K562 (cell line): ENCODE measurements at regions not wholly inside any gene's neighbourhood (a gene's known extent, or its start where the extent isn't known, plus 50 kb on each side); places are given as distances from the start of the nearest gene placed in this dataset.

ENCODE experiments used
- DPF2 ChIP-seq: fragments of 450-650 bp; IDR thresholded peaks from 2 replicates; pipeline ENCODE4 v1.6.1; 2016
- NFIC ChIP-seq: fragments of 450-650 bp; IDR thresholded peaks from 2 replicates; pipeline ENCODE4 v1.6.1; 2017; ENCODE audit warnings: mild to moderate bottlenecking, inconsistent platforms
- PCBP1 ChIP-seq: fragments of 200-400 bp; formaldehyde crosslinking; IDR thresholded peaks from 2 replicates; pipeline ENCODE4 v1.6.1; 2018; ENCODE audit warnings: mild to moderate bottlenecking, low read depth, low read length; ENCODE audit not compliant: poor library complexity, severe bottlenecking
- PML ChIP-seq: IDR thresholded peaks from 2 replicates; pipeline ENCODE4 v1.6.1; 2012; ENCODE audit warnings: low read length, inconsistent platforms
- POLR2A ChIP-seq: fragments of 450-650 bp; conservative IDR thresholded peaks from 2 replicates; pipeline ENCODE4 v1.6.1; 2016
- SRSF1 ChIP-seq: fragments of 200-400 bp; formaldehyde crosslinking; IDR thresholded peaks from 2 replicates; pipeline ENCODE4 v1.6.1; 2017; ENCODE audit warnings: mild to moderate bottlenecking, low read depth, low read length, moderate library complexity
- ZC3H4 ChIP-seq: sonication (generic); formaldehyde crosslinking; IDR thresholded peaks from 2 replicates; pipeline ENCODE4 v1.9.0; 2021; ENCODE audit warnings: missing genetic modification reagents, borderline replicate concordance
- ZNF780A ChIP-seq: fragments of 250-450 bp; sonication (Bioruptor Pico); IDR thresholded peaks from 2 replicates; pipeline ENCODE4 v1.5.0; 2021; ENCODE audit warnings: mild to moderate bottlenecking
- TF ChIP-seq, protein P1 (sequence below): fragments of 250-450 bp; sonication (Bioruptor Pico); IDR thresholded peaks from 2 replicates; pipeline ENCODE4 v1.6.1; 2021; ENCODE audit warnings: mild to moderate bottlenecking
- TF ChIP-seq, protein P2 (sequence below): sonication (generic); formaldehyde crosslinking; IDR thresholded peaks from 2 replicates; pipeline ENCODE4 v1.8.0; 2023; ENCODE audit warnings: mild to moderate bottlenecking, missing genetic modification reagents

DNA sequence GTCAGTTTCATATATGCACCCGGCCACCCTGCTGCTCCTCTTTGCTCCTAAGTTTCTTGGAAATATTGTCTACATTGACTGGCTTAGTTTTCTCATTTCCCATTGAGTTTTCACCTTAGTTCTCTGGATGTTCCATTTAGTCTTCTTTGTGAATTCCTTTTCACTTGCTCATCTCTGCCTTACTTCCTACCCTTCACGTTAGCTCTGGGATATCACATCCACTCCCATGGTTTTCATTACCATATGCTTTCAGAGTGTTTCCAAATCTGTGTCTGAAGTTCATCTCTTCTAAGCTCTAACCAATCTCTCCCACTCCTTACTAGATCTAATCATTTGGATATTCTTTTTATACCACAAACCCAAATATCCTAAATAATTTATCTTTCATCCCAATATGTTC is 226.4 kb downstream of the FAM76B start:
- TF ChIP-seq NFIC (no peak), ZC3H4 (CRISPR knock-in tag) (no peak), ZNF780A (CRISPR knock-in tag) (no peak), SRSF1 (no peak), DPF2 (no peak), PML (no peak), PCBP1 (no peak), POLR2A (no peak)
- TF ChIP-seq, protein P1, sequence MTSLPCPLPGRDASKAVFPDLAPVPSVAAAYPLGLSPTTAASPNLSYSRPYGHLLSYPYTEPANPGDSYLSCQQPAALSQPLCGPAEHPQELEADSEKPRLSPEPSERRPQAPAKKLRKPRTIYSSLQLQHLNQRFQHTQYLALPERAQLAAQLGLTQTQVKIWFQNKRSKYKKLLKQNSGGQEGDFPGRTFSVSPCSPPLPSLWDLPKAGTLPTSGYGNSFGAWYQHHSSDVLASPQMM (CRISPR knock-in tag), result no peak
- TF ChIP-seq, protein P2, sequence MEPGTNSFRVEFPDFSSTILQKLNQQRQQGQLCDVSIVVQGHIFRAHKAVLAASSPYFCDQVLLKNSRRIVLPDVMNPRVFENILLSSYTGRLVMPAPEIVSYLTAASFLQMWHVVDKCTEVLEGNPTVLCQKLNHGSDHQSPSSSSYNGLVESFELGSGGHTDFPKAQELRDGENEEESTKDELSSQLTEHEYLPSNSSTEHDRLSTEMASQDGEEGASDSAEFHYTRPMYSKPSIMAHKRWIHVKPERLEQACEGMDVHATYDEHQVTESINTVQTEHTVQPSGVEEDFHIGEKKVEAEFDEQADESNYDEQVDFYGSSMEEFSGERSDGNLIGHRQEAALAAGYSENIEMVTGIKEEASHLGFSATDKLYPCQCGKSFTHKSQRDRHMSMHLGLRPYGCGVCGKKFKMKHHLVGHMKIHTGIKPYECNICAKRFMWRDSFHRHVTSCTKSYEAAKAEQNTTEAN, result no peak
